Body of pancreas (tissue), 4 donors: ENCODE measurements at regions not wholly inside any gene's neighbourhood (a gene's known extent, or its start where the extent isn't known, plus 50 kb on each side); places are given as distances from the start of the nearest gene placed in this dataset.

Experiments used
- CTCF ChIP-seq, 7 experiments: fragments of 450-650 bp in 4 of 7; fragments of 200-600 bp in 3 of 7; sonication (generic) in 3 of 7; IDR thresholded peaks; one replicate each; pipeline ENCODE4 v1.5.1; 2016 to 2019; ENCODE audit warnings: antibody characterized with exemption in 7 of 7
- POLR2A ChIP-seq, 3 donors: fragments of 450-650 bp; IDR thresholded peaks; one replicate each; pipeline ENCODE4 v1.6.1; 2016; ENCODE audit warnings: antibody characterized with exemption in 3 of 3, mild to moderate bottlenecking in 2 of 3

DNA sequence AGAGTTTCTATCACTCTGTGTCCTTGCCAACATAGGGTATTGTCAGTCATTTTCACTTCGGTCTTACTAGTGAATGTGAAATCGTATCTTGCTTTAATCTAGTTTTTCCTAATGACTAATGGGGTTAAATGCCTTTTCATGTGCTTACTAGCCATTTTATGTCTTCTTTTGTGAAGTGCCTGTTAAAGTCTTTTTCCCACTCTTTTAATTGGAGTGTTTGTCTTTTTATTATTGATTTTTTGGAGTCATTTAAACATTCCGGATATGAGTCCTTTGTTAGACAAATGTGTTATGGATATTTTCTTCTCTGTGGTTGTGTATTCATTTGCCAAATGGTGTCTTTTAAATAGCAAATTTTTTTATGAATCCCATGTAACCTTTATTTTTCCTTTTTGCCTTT lies 194.6 kb downstream of the CDH26 start:
- TF ChIP-seq POLR2A (IDR thresholded peaks at IDR 0.05) (no peak), CTCF (IDR thresholded peaks at IDR 0.05) (no peak)
